PC-3 (cell line): ENCODE measurements at regions not wholly inside any gene's neighbourhood (a gene's known extent, or its start where the extent isn't known, plus 50 kb on each side); places are given as distances from the start of the nearest gene placed in this dataset.

Experiments used
- EZH2 ChIP-seq: fragments of 300-600 bp; sonication (generic); IDR thresholded peaks from one replicate; pipeline ENCODE4 v1.6.1; 2017; ENCODE audit warnings: antibody characterized with exemption, mild to moderate bottlenecking, low read length; ENCODE audit not compliant: unreplicated experiment
- EZH2phosphoT487 ChIP-seq: fragments of 300-600 bp; sonication (generic); IDR thresholded peaks from 2 replicates; pipeline ENCODE4 v1.6.1; 2018; ENCODE audit warnings: mild to moderate bottlenecking, antibody characterized with exemption, low read length, borderline replicate concordance
- TF ChIP-seq, protein P1 (sequence below): fragments of 300-600 bp; sonication (generic); conservative IDR thresholded peaks from 2 replicates; pipeline ENCODE4 v1.5.1; 2017; ENCODE audit warnings: antibody characterized with exemption, low read depth, mild to moderate bottlenecking, low read length

DNA sequence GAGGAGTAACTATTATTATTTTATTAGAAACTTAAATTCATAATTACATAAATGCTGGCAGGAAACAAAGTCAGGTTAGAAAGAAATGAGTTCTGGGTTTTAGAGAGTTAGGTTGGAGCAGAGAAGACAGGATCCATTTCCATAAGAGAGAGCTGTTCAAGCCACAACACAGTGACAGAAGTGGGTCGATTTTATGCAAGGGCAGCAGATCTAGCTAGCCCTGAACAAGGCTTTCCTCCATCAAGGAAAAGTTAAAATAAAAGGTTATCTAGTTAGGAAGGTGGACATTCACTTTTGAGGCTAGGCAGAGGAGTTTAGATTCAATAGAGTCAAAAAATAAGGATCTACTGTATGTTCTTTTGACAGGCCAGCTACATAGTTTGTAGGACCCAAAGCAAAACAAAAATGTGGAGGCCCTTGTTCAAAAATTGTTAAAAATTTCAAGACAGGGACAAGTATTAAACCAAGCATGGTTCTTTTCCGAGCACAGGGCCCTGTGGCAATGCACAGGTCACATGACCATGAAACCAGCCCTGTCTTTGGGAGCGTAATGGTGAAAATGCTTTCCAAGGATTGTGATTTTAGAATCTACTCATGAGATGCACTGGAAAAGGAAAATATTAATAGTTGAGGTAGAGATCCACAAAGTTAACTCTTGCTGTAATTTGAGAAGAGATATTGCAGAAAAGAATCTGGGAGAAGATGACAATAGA lies 91.2 kb upstream of the CREB1 start:
- TF ChIP-seq, protein P1, sequence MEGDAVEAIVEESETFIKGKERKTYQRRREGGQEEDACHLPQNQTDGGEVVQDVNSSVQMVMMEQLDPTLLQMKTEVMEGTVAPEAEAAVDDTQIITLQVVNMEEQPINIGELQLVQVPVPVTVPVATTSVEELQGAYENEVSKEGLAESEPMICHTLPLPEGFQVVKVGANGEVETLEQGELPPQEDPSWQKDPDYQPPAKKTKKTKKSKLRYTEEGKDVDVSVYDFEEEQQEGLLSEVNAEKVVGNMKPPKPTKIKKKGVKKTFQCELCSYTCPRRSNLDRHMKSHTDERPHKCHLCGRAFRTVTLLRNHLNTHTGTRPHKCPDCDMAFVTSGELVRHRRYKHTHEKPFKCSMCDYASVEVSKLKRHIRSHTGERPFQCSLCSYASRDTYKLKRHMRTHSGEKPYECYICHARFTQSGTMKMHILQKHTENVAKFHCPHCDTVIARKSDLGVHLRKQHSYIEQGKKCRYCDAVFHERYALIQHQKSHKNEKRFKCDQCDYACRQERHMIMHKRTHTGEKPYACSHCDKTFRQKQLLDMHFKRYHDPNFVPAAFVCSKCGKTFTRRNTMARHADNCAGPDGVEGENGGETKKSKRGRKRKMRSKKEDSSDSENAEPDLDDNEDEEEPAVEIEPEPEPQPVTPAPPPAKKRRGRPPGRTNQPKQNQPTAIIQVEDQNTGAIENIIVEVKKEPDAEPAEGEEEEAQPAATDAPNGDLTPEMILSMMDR, result no peak
- TF ChIP-seq EZH2 (no peak), EZH2phosphoT487 (no peak)
